CD4-positive, alpha-beta T cell treated with Interleukin-1 beta for 1 hour (primary cell): ENCODE measurements at regions not wholly inside any gene's neighbourhood (a gene's known extent, or its start where the extent isn't known, plus 50 kb on each side); places are given as distances from the start of the nearest gene placed in this dataset.

Experiments
- DNase-seq, 2 donors: peaks; one replicate each; pipeline ENCODE4 v3.0.0-alpha.2; 2020 to 2022

GRCh38 chr13:111519041-111519440, 198.6 kb downstream of the TEX29 start:
- DNase-seq = no peak

GRCh38 chr13:111519490-111520170, 199.2 kb downstream of the TEX29 start:
- no peak for DNase-seq

- DNase-seq = no peak
Observed at GRCh38 chr13:111521030-111521429, 200.6 kb downstream of the TEX29 start.

- DNase-seq = no peak
Observed at GRCh38 chr13:111521691-111522229, 201.3 kb downstream of the TEX29 start.

GRCh38 chr13:111525320-111526118, 205.1 kb downstream of the TEX29 start:
- no peak for DNase-seq

- DNase-seq = no peak
Observed at GRCh38 chr13:111526922-111527321, 206.5 kb downstream of the TEX29 start.

- DNase-seq = no peak
Observed at GRCh38 chr13:111527614-111528229, 207.3 kb downstream of the TEX29 start.

GRCh38 chr13:111528513-111528912, 208.1 kb downstream of the TEX29 start:
- DNase-seq = no peak

GRCh38 chr13:111530137-111530870, 209.9 kb downstream of the TEX29 start:
- no peak for DNase-seq

GRCh38 chr13:111531505-111531904, 211.1 kb downstream of the TEX29 start:
- no peak for DNase-seq

GRCh38 chr13:111532111-111532510, 211.7 kb downstream of the TEX29 start:
- DNase-seq = no peak

GRCh38 chr13:111533900-111534683, 213.7 kb downstream of the TEX29 start:
- DNase-seq = no peak

- no peak for DNase-seq
Observed at GRCh38 chr13:111534751-111535522, 214.5 kb downstream of the TEX29 start.

- DNase-seq = no peak
Observed at GRCh38 chr13:111535523-111535811, 215.0 kb downstream of the TEX29 start.

GRCh38 chr13:111536075-111536642, 215.7 kb downstream of the TEX29 start:
- DNase-seq = no peak

- no peak for DNase-seq
Observed at GRCh38 chr13:111537115-111537728, 216.8 kb downstream of the TEX29 start.

- no peak for DNase-seq
Observed at GRCh38 chr13:111537843-111538499, 217.5 kb downstream of the TEX29 start.

GRCh38 chr13:111539252-111539651, 218.8 kb downstream of the TEX29 start:
- no peak for DNase-seq

GRCh38 chr13:111539791-111540446, 219.5 kb downstream of the TEX29 start:
- no peak for DNase-seq

- DNase-seq = no peak
Observed at GRCh38 chr13:111540486-111540885, 220.0 kb downstream of the TEX29 start.
